SHP77 treated with DMSO at 0.1 percent for 48 hours (cell line): ENCODE measurements at regions not wholly inside any gene's neighbourhood (a gene's known extent, or its start where the extent isn't known, plus 50 kb on each side); places are given as distances from the start of the nearest gene placed in this dataset.
"Not testable (repeated sequence)": the region's sequence is repeated elsewhere in the genome, so short reads cannot be mapped to it uniquely, and the experiment has no call there.

Experiments used
- DNase-seq: peaks from one replicate; lab custom pipeline; 2025; lab: John Stamatoyannopoulos, UW

GRCh38 chrX:80929251-80929650 is 119.6 kb upstream of the BRWD3 start:
- DNase-seq, result no peak

- no peak for DNase-seq
These were observed 108.2 kb upstream of the BRWD3 start for GRCh38 chrX:80917919-80918318.

- DNase-seq, result not testable (repeated sequence)
These were observed 102.7 kb upstream of the BRWD3 start for GRCh38 chrX:80912351-80912750.

- no peak for DNase-seq
These were observed 70.2 kb upstream of the BRWD3 start for GRCh38 chrX:80879916-80880315.

GRCh38 chrX:80879143-80879542 is 69.5 kb upstream of the BRWD3 start:
- peak; percentile 27 for DNase-seq

- DNase-seq, result no peak
These were observed 67.2 kb upstream of the BRWD3 start for GRCh38 chrX:80876877-80877276.
